ENCODE measurements at regions not wholly inside any gene's neighbourhood (a gene's known extent, or its start where the extent isn't known, plus 50 kb on each side); places are given as distances from the start of the nearest gene placed in this dataset.

DNA sequence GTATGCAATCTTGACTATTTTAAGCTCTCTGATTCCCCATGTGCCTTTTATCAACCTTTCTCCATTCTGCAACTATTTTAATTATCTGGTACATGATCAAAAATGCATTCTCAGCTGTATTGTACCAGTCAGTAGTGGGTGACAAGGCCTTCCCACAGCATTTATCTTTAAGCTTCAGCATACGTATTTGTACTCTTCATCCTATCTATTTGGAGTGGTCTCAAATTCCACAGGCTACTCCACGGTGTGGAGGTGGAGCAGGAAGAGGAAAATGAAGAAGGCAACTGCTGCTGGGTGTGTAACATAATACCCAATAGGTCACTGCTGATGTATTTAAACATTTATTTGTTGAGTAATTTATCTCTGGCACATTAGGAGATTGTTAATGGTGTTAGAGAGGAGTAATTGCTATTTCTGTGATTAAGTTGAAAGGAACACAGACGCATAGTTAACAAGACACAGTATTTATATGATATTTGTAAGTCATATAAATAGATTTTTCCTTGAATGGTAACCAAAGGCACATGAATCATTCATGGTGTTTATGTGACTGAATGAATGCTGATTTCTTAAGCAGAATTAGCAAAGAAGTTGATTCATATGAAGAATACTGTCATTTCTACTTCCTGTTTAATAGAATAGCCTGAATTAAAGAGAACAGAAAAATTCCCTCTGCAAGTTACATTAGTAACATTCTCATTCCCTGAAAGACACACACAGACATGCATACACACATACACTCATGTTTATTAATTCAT, 153.8 kb upstream of the NR3C1 start:
- Mint-ChIP-seq H3K9me3 (no peaks in the 10 kb centered on the region), H3K36me3 (no peaks in the 10 kb centered on the region), H3K4me1 (no peaks in the 10 kb centered on the region), H3K27ac (no peak overlapping the region), H3K4me3 (no peak overlapping the region), H3K27me3 (ENCODE audit: insufficient read depth, low read depth) (no peaks in the 10 kb centered on the region)
- H3K4me1 ChIP-seq = peaks cover 4% of the 10 kb centered on the region
- H2AFZ ChIP-seq (replicated peaks) = no peak overlapping the region
- H3K4me3 ChIP-seq = no peak overlapping the region
- H3K4me2 ChIP-seq = no peak overlapping the region
- no peaks in the 10 kb centered on the region for H3K79me2 ChIP-seq (ENCODE audit: low read depth)
- no peaks in the 10 kb centered on the region for H3F3A ChIP-seq (ENCODE audit: low read depth)
- no peak overlapping the region for H3K9ac ChIP-seq
- no peak for DNase-seq (ENCODE audit: low spot score)
- H3K27me3 ChIP-seq = no peaks in the 10 kb centered on the region
- H4K20me1 ChIP-seq (ENCODE audit: low read depth) = no peaks in the 10 kb centered on the region
- no peak overlapping the region for H3K27ac ChIP-seq
- H3K9me3 ChIP-seq (ENCODE audit: low read depth) = no peaks in the 10 kb centered on the region
- TF ChIP-seq, protein P1, sequence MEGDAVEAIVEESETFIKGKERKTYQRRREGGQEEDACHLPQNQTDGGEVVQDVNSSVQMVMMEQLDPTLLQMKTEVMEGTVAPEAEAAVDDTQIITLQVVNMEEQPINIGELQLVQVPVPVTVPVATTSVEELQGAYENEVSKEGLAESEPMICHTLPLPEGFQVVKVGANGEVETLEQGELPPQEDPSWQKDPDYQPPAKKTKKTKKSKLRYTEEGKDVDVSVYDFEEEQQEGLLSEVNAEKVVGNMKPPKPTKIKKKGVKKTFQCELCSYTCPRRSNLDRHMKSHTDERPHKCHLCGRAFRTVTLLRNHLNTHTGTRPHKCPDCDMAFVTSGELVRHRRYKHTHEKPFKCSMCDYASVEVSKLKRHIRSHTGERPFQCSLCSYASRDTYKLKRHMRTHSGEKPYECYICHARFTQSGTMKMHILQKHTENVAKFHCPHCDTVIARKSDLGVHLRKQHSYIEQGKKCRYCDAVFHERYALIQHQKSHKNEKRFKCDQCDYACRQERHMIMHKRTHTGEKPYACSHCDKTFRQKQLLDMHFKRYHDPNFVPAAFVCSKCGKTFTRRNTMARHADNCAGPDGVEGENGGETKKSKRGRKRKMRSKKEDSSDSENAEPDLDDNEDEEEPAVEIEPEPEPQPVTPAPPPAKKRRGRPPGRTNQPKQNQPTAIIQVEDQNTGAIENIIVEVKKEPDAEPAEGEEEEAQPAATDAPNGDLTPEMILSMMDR (IDR thresholded peaks at IDR 0.05) = no peak
- TF ChIP-seq EZH2phosphoT487 (IDR thresholded peaks at IDR 0.05) = no peak
- H3K36me3 ChIP-seq = no peaks in the 10 kb centered on the region

DNA sequence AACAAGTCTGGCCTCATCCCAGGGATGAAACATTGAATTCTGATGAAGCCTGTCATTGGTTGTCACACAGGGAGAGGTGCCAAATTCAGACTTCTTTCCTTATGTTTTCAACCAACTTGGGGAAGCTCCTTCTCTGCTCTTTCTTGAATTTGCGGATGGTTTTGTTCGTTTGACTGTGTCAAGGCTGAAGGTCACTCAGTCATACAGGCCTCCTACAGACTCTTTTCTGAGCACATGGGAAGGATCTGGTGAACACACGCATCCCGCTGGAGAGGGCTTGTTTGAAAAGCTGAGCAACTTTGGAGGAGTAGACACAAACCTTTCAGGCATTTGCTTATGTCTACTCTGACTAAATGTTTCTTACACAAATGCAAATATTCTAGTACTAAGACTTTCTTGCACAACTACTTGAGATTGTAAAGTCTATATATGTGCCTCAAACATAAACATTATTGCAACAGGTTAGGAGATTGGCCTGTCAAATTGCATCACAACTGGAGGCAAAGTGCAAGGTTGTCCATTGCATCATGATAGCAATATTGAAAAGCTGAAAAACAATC, 151.5 kb upstream of the NR3C1 start:
- H3K9me3 Mint-ChIP-seq = no peaks in the 10 kb centered on the region
- Histone ChIP-seq H3K27ac (no peak overlapping the region), H3K36me3 (no peaks in the 10 kb centered on the region), H3K4me2 (no peak overlapping the region), H3K4me1 (peaks cover 4% of the 10 kb centered on the region), H3K9me3 (ENCODE audit: low read depth) (no peaks in the 10 kb centered on the region), H3K9ac (no peak overlapping the region), H2AFZ (replicated peaks) (no peak overlapping the region), H3K27me3 (no peaks in the 10 kb centered on the region), H3K4me3 (no peak overlapping the region), H3F3A (ENCODE audit: low read depth) (no peaks in the 10 kb centered on the region), H4K20me1 (ENCODE audit: low read depth) (no peaks in the 10 kb centered on the region), H3K79me2 (ENCODE audit: low read depth) (no peaks in the 10 kb centered on the region)
- no peak for DNase-seq (ENCODE audit: low spot score)
- no peak overlapping the region for H3K27ac Mint-ChIP-seq
- H3K4me3 Mint-ChIP-seq = no peak overlapping the region
- TF ChIP-seq EZH2phosphoT487 (IDR thresholded peaks at IDR 0.05) = no peak
- TF ChIP-seq, protein P1 (IDR thresholded peaks at IDR 0.05) = no peak
- no peak for TF ChIP-seq EZH2 (IDR thresholded peaks at IDR 0.05)
- no peaks in the 10 kb centered on the region for H3K4me1 Mint-ChIP-seq
- no peaks in the 10 kb centered on the region for H3K36me3 Mint-ChIP-seq
- H3K27me3 Mint-ChIP-seq (ENCODE audit: insufficient read depth, low read depth) = no peaks in the 10 kb centered on the region

DNA sequence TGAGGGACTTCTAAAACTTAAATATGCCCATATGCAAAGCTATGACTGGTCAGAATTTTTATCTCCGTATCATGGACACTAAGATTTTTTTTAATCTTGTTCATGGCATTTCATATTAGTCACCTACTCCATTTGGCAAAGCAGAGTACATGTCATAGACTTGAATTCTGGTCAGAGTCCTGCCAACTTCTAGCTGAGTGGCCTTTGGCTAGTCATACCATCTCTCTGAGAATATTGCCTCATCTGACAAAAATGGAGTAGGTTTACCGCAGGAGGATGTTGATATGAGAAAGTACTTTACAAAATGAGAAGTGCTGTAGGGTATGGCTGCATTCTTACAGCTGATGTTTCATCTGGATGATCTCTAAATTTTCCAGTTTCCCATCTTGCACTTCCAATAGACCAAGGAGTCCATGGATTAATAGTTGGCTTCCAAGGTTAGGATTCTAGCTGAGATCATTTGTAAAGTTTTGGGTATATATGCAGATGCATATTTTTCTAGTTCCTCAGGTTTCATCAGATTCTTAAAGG, 150.8 kb upstream of the NR3C1 start:
- no peak overlapping the region for H3K4me3 ChIP-seq
- no peaks in the 10 kb centered on the region for H3K9me3 ChIP-seq (ENCODE audit: low read depth)
- H3K36me3 Mint-ChIP-seq = no peaks in the 10 kb centered on the region
- no peak overlapping the region for H3K4me3 Mint-ChIP-seq
- H2AFZ ChIP-seq (replicated peaks) = no peak overlapping the region
- no peaks in the 10 kb centered on the region for H3K79me2 ChIP-seq (ENCODE audit: low read depth)
- no peak overlapping the region for H3K27ac Mint-ChIP-seq
- H3K4me1 ChIP-seq = peaks cover 4% of the 10 kb centered on the region
- H3K27me3 ChIP-seq = no peaks in the 10 kb centered on the region
- no peaks in the 10 kb centered on the region for H3K36me3 ChIP-seq
- no peaks in the 10 kb centered on the region for H4K20me1 ChIP-seq (ENCODE audit: low read depth)
- H3K9ac ChIP-seq = no peak overlapping the region
- no peak overlapping the region for H3K4me2 ChIP-seq
- no peaks in the 10 kb centered on the region for H3K9me3 Mint-ChIP-seq
- no peaks in the 10 kb centered on the region for H3F3A ChIP-seq (ENCODE audit: low read depth)
- H3K27me3 Mint-ChIP-seq (ENCODE audit: insufficient read depth, low read depth) = no peaks in the 10 kb centered on the region
- no peak for DNase-seq (ENCODE audit: low spot score)
- H3K4me1 Mint-ChIP-seq = no peaks in the 10 kb centered on the region
- H3K27ac ChIP-seq = no peak overlapping the region
- TF ChIP-seq, protein P1 (IDR thresholded peaks at IDR 0.05) = no peak
- TF ChIP-seq EZH2 (IDR thresholded peaks at IDR 0.05) = no peak
- TF ChIP-seq EZH2phosphoT487 (IDR thresholded peaks at IDR 0.05) = no peak
